HCT116 (cell line): ENCODE measurements at regions not wholly inside any gene's neighbourhood (a gene's known extent, or its start where the extent isn't known, plus 50 kb on each side); places are given as distances from the start of the nearest gene placed in this dataset.

Source experiments
- ATAC-seq: fragments of 200-7000 bp; cut with Tn5 transposase; 2 replicates; pipeline ENCODE4 v1.9.1; 2020; ENCODE audit warnings: mild to moderate bottlenecking, moderate library complexity
- BruUV-seq: library from RNA; stranded (reverse); fragments of 400-500 nt; replicated peaks from 2 replicates; lab custom pipeline; 2021; lab: Mats Ljungman, UMichigan
- CTCF ChIA-PET: fragments of 300-600 bp; sonication (Branson Sonifier 250); formaldehyde crosslinking; loops from one replicate; lab custom pipeline; 2021; ENCODE audit warnings: antibody characterized with exemption; lab: Charles Lee
- POLR2A ChIA-PET: fragments of 300-600, 350-600 bp; sonication (Branson Sonifier 250); formaldehyde crosslinking; loops from one replicate; lab custom pipeline; 2021; ENCODE audit warnings: antibody characterized with exemption; lab: Charles Lee
- RAD21 ChIA-PET, 2 experiments: fragments of 300-600 bp; sonication (Branson Sonifier 250); formaldehyde crosslinking; loops; one replicate each; lab custom pipeline; 2023; ENCODE audit warnings: low total read pairs in 2 of 2; ENCODE audit not compliant: uncharacterized antibody in 2 of 2, unreplicated experiment in 2 of 2, low non-redundant PET in 1 of 2; lab: Charles Lee
- DNase-seq: peaks from one replicate; pipeline ENCODE4 v3.0.0-alpha.2; 2010; ENCODE audit warnings: low read depth, low spot score
- H2AFZ ChIP-seq: fragments of 200-600 bp; shearing (Covaris generic), sonication (generic); 2 replicates; pipeline ENCODE4 v1.6.1; 2017; ENCODE audit warnings: low read depth, mixed run types, mixed read lengths, antibody characterized with exemption, low read length; ENCODE audit not compliant: poor library complexity, severe bottlenecking
- H3K27ac ChIP-seq: 2 replicates; pipeline ENCODE4 v1.5.1; 2012; ENCODE audit warnings: low read depth, low read length
- H3K27me3 ChIP-seq: fragments of 200-600 bp; sonication (generic); 2 replicates; pipeline ENCODE4 v1.6.1; 2016; ENCODE audit warnings: mixed run types, low read length, mixed read lengths; ENCODE audit not compliant: insufficient read depth
- H3K36me3 ChIP-seq, 2 experiments: fragments of 200-500 bp in 1 of 2; fragments of 200-600 bp in 1 of 2; sonication (Bioruptor generic) in 1 of 2; sonication (generic) in 1 of 2; 2 replicates each; pipeline versions ENCODE4 v1.5.1 to v1.6.1; 2014 to 2016; ENCODE audit warnings: low read length in 2 of 2, inconsistent platforms in 1 of 2, mixed read lengths in 1 of 2, mixed run types in 1 of 2; ENCODE audit not compliant: insufficient read depth in 2 of 2, control insufficient read depth in 1 of 2
- H3K4me1 ChIP-seq, 2 experiments: fragments of 200-600 bp in 1 of 2; sonication (generic) in 1 of 2; 2 replicates each; pipeline versions ENCODE4 v1.5.1 to v1.6.1; 2012 to 2017; ENCODE audit warnings: low read length in 2 of 2, inconsistent platforms in 1 of 2, mild to moderate bottlenecking in 1 of 2, mixed read lengths in 1 of 2, mixed run types in 1 of 2, moderate library complexity in 1 of 2; ENCODE audit not compliant: insufficient read depth in 2 of 2, control insufficient read depth in 1 of 2
- H3K4me2 ChIP-seq: fragments of 200-600 bp; sonication (generic); 2 replicates; pipeline ENCODE4 v1.6.1; 2017; ENCODE audit warnings: mixed run types, low read length, mixed read lengths
- H3K4me3 ChIP-seq, 2 experiments: fragments of 200-600 bp in 1 of 2; sonication (generic) in 1 of 2; replicated peaks in 1 of 2; 2 replicates each; pipeline ENCODE4 v1.5.1; 2011 to 2016; ENCODE audit warnings: low read length in 2 of 2, control low read depth in 1 of 2, low read depth in 1 of 2, mild to moderate bottlenecking in 1 of 2, mixed read lengths in 1 of 2, mixed run types in 1 of 2
- H3K79me2 ChIP-seq: fragments of 200-600 bp; sonication (generic); 2 replicates; pipeline ENCODE4 v1.6.1; 2017; ENCODE audit warnings: mild to moderate bottlenecking, mixed run types, low read length, moderate library complexity, mixed read lengths; ENCODE audit not compliant: insufficient read depth
- H3K9ac ChIP-seq: fragments of 200-600 bp; sonication (generic); 2 replicates; pipeline ENCODE4 v1.6.1; 2016; ENCODE audit warnings: low read length, mixed read lengths
- H3K9me2 ChIP-seq: fragments of 200-600 bp; sonication (generic), shearing (Covaris generic); 2 replicates; pipeline ENCODE4 v1.6.1; 2017; ENCODE audit warnings: mixed run types, mild to moderate bottlenecking, moderate library complexity; ENCODE audit not compliant: insufficient read depth
- H3K9me3 ChIP-seq, 2 experiments: fragments of 200-500 bp in 1 of 2; fragments of 200-600 bp in 1 of 2; sonication (Bioruptor generic) in 1 of 2; sonication (generic) in 1 of 2; 2 replicates each; pipeline ENCODE4 v1.6.1; 2014 to 2017; ENCODE audit warnings: low read length in 2 of 2, mixed read lengths in 2 of 2, inconsistent platforms in 1 of 2, low read depth in 1 of 2, mild to moderate bottlenecking in 1 of 2, mixed run types in 1 of 2, moderate library complexity in 1 of 2; ENCODE audit not compliant: control insufficient read depth in 1 of 2, insufficient read depth in 1 of 2
- H4K20me1 ChIP-seq: fragments of 200-600 bp; sonication (generic), shearing (Covaris generic); 2 replicates; pipeline ENCODE4 v1.6.1; 2017; ENCODE audit warnings: mixed run types, mild to moderate bottlenecking, moderate library complexity; ENCODE audit not compliant: insufficient read depth
- ATF3 ChIP-seq: IDR thresholded peaks from 2 replicates; pipeline ENCODE4 v1.6.1; 2012
- CBX3 ChIP-seq: IDR thresholded peaks from 2 replicates; pipeline ENCODE4 v1.6.1; 2012; ENCODE audit warnings: low read depth
- EGR1 ChIP-seq: IDR thresholded peaks from 2 replicates; pipeline ENCODE4 v1.6.1; 2012; ENCODE audit warnings: low read depth
- EZH2phosphoT487 ChIP-seq: fragments of 200-600 bp; IDR thresholded peaks from 2 replicates; pipeline ENCODE4 v1.6.1; 2018; ENCODE audit warnings: antibody characterized with exemption, borderline replicate concordance
- FOSL1 ChIP-seq: IDR thresholded peaks from 2 replicates; pipeline ENCODE4 v1.6.1; 2012; ENCODE audit warnings: low read depth
- JUND ChIP-seq: IDR thresholded peaks from 2 replicates; pipeline ENCODE4 v1.6.1; 2012
- MAX ChIP-seq: IDR thresholded peaks from 2 replicates; pipeline ENCODE4 v1.6.1; 2012
- RAD21 ChIP-seq: IDR thresholded peaks from 2 replicates; pipeline ENCODE4 v1.6.1; 2012; ENCODE audit warnings: low read depth, mild to moderate bottlenecking
- REST ChIP-seq: IDR thresholded peaks from 2 replicates; pipeline ENCODE4 v1.6.1; 2012; ENCODE audit warnings: low read depth
- SP1 ChIP-seq: IDR thresholded peaks from 2 replicates; pipeline ENCODE4 v1.6.1; 2012; ENCODE audit warnings: low read depth
- TCF7L2 ChIP-seq: IDR thresholded peaks from 2 replicates; pipeline ENCODE4 v1.7.0; 2011; ENCODE audit warnings: borderline replicate concordance, inconsistent platforms; ENCODE audit not compliant: insufficient read depth, insufficient read length; ENCODE audit errors: extremely low read depth
- ZNF274 ChIP-seq: fragments of 200-500 bp; sonication (Bioruptor generic); IDR thresholded peaks from 2 replicates; pipeline ENCODE4 v1.6.1; 2014; ENCODE audit warnings: mild to moderate bottlenecking, low read depth, low read length, inconsistent platforms
- intact Hi-C: fragments of 100-400 bp; cut with micrococcal nuclease; formaldehyde crosslinking; loops from 2 replicates; pipeline ENCODE4 v1.10.0; 2022

- no peak overlapping the region for H3K4me3 ChIP-seq
- ChIA-PET CTCF (no interaction called here), RAD21 (no interaction called here)
These were observed 202.3 kb upstream of the STAC start for GRCh38 chr3:36178018-36178417.

More at GRCh38 chr3:36178018-36178417, 202.3 kb upstream of the STAC start:
- Histone ChIP-seq H2AFZ (no peak overlapping the region), H3K4me1 (no peaks in the 10 kb centered on the region), H3K79me2 (no peaks in the 10 kb centered on the region), H3K9ac (no peak overlapping the region), H3K9me2 (no peaks in the 10 kb centered on the region), H3K27ac (no peak overlapping the region)
- intact Hi-C loops = no loop called here
- ATAC-seq (no peak), DNase-seq (no peak)
- no TSS peak for BruUV-seq
- TF ChIP-seq FOSL1 = no peak
- no peak for TF ChIP-seq ZNF274
- TF ChIP-seq TCF7L2 = no peak
- TF ChIP-seq JUND = no peak
- no peak for TF ChIP-seq EGR1
- no peak for TF ChIP-seq SP1
- no peak for TF ChIP-seq RAD21
- no peak for TF ChIP-seq MAX
- no peak for TF ChIP-seq EZH2phosphoT487
- no peak for TF ChIP-seq CBX3
- TF ChIP-seq ATF3 = no peak
- TF ChIP-seq REST = no peak
- TF ChIP-seq, all 23 proteins: peak for 0
- Histone ChIP-seq H3K4me2 (no peak overlapping the region), H3K36me3 (no peaks in the 10 kb centered on the region), H4K20me1 (no peaks in the 10 kb centered on the region), H3K9me3 (no peaks in the 10 kb centered on the region), H3K27me3 (no peaks in the 10 kb centered on the region)
- POLR2A ChIA-PET = no interaction called here
